Retinal pigment epithelial cell (primary cell): ENCODE measurements at regions not wholly inside any gene's neighbourhood (a gene's known extent, or its start where the extent isn't known, plus 50 kb on each side); places are given as distances from the start of the nearest gene placed in this dataset.

Experiments used
- DNase-seq: peaks from one replicate; pipeline ENCODE4 v3.0.0-alpha.2; 2010; ENCODE audit warnings: low read depth
- H3K4me3 ChIP-seq: 2 replicates; pipeline ENCODE4 v1.5.1; 2011; ENCODE audit warnings: mild to moderate bottlenecking, low read length, control low read depth, moderate library complexity
- TF ChIP-seq, protein P1 (sequence below): conservative IDR thresholded peaks from 2 replicates; pipeline ENCODE4 v1.5.1; 2011; ENCODE audit warnings: low read depth, low read length, control low read depth, inconsistent platforms

DNA sequence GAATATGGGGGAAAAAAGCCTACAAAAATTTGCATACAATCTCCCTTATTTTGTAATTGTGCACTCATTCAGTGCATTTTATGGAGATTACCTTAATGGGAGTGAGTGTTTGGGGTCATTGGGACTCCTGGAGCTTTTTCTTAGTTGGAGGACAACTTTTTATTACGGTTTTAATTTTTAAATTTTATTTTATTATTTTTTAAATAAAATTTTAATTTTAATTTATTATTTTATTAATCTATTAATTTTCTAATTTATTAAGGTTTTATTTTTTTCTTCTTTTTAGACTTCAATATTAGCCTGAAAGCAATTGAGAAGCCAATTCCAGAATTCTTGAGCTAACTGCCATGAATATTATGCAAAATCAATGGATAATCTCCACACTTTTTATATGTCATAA, 355.0 kb downstream of the SOCS6 start:
- TF ChIP-seq, protein P1, sequence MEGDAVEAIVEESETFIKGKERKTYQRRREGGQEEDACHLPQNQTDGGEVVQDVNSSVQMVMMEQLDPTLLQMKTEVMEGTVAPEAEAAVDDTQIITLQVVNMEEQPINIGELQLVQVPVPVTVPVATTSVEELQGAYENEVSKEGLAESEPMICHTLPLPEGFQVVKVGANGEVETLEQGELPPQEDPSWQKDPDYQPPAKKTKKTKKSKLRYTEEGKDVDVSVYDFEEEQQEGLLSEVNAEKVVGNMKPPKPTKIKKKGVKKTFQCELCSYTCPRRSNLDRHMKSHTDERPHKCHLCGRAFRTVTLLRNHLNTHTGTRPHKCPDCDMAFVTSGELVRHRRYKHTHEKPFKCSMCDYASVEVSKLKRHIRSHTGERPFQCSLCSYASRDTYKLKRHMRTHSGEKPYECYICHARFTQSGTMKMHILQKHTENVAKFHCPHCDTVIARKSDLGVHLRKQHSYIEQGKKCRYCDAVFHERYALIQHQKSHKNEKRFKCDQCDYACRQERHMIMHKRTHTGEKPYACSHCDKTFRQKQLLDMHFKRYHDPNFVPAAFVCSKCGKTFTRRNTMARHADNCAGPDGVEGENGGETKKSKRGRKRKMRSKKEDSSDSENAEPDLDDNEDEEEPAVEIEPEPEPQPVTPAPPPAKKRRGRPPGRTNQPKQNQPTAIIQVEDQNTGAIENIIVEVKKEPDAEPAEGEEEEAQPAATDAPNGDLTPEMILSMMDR: no peak
- DNase-seq: no peak
- no peak overlapping the region for H3K4me3 ChIP-seq

DNA sequence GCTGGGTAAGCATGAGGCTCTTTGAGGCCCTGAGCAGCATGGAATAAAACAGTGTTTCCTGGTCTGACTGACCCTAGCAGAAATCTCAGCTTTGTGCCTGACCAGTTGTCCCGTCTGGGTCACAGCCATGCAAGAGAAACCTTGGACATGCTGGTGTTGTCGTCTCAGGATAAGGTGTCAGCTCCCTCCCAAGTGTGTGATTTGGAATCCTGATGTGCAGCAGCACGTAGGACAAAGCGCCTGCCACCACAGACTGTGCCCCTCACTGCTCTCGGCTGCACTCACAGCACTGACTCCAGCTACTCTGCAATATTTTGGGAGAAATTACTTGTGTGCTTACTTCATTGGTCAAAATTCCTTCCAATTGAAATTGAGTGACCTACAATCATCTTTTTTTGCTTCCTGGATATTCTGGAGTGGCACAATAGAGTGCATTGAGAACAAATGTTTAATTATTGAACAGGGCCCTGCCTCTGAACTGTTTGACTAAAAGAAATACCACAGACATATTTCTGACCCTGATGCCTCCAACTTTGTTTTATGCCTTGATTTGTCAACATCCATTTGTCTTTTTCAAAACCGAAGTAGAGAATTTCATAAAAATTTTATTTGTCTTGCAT, 352.4 kb downstream of the SOCS6 start:
- TF ChIP-seq, protein P1: no peak
- DNase-seq: no peak
- H3K4me3 ChIP-seq: no peak overlapping the region

DNA sequence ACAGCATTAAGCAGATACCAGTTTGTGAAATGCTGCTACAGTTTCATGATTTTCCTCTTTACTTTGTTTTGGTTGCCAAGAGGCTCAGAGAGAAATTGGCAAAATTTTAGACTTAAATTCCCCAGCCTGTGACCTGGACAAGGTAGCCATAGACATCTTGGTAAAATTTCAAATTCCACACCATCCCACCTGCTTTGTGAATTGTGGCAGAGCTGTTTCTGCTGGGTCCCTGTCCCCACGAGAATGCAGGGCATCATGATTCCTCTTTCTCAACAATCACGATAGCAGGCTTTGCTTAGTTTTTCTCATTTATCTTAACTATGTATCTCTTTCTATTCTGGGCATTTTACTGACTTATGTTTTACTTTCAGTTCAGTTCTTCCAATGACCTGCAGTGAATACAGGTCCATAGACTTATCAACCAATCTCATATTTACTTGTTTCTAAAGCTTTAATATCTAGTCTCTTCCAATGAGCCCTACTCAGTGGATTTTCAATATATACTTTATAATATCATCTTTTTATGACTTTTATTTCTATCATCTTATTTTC, 351.6 kb downstream of the SOCS6 start:
- DNase-seq: no peak
- TF ChIP-seq, protein P1: no peak
- H3K4me3 ChIP-seq: no peak overlapping the region

DNA sequence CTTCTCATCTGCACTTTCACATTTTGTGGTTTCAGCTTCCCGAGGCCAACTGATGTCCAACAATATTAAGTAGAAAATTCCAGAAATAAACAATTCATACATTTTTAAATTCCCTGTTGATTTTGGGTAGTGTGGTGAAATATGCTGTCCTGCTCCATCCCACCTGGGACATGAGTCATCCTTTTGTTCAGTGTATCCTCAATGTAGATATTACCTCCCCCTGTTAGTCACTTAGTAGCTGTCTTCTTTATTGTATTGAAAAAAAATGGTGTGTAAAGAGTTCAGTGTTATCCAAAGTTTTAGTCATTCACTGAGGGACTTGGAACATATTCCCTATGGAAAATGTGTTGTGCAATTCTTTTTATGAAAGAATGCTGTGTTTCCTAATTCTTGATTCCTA, 348.1 kb downstream of the SOCS6 start:
- TF ChIP-seq, protein P1: no peak
- no peak overlapping the region for H3K4me3 ChIP-seq
- no peak for DNase-seq

DNA sequence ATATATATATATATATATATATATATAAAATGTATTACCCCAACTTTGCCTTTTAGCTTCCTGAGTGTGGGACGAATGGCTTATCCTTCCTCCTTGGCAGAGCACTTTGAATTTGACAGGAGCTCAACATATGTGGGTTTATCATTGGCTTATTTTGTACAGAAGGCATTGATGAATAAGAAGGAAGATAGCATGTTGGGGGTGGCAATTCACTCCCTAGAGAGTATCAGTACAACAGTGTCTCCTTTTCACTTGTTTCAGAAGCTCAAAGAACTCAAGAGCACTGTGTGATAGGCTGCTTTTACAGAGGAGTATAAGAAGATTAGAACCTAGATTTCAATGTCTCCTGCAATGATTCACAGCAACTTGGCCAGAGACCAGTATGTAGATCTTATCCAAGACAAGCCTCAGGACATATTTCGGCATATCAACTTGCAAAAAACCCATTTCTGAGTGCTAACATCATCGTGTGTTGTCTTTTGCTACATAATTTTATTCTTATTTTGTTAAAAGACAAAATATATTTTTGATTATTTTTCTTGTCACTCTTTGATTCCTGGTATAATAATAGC, 345.8 kb downstream of the SOCS6 start:
- no peak for DNase-seq
- TF ChIP-seq, protein P1: no peak
- H3K4me3 ChIP-seq: no peak overlapping the region

DNA sequence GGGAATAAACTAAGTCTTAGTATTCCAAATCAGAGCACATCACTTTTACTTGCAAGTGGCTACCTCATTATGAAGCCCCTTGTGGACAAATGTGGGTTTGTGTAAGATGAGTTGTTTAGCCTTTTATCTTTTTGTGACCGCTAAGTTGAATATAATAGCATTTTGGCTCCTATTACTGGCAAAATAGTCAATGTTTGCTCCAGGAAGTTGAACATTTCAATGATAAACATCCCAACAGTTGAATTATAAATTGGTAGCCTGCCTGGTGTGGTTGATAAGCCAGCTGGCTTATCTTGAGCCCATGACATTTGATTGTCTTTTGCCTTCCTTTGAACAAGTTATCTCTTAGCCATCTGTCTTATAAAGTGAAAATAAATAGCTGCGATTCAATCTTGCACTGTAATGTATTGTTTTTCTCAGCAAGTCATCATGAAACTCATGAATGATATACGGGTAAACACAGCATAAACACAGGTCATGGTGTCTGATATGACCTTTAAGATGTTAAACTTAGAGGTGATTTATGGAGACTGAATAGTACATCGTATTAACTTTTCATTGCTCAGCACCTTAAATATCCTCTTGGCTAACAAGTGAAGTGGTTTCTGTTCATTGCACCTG, 338.4 kb downstream of the SOCS6 start:
- DNase-seq: no peak
- TF ChIP-seq, protein P1: no peak

More for the DNA sequence above, 338.4 kb downstream of the SOCS6 start:
- H3K4me3 ChIP-seq: no peak overlapping the region
